ENCODE measurements at regions not wholly inside any gene's neighbourhood (a gene's known extent, or its start where the extent isn't known, plus 50 kb on each side); places are given as distances from the start of the nearest gene placed in this dataset.

DNA sequence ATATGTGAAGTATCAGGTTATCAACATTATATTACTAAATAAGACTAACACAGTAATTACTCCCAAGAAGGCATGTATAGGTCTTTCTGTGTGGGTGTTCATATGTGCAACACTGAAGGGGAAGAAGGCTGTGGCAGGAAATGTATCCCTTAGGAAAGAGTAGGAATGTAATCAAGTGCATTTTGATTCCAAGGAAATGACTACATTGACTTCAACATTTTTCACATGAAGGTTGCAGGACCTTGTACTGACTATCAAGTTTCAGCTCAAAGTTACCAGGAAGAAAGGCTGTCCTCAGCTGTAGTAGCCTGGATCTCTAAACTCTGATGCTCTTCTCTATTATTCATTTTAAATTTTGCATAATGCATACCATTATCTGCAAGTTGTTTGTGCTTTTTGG lies 680.8 kb downstream of the NYAP2 start:
- DNase-seq (ENCODE audit: low read depth): peak; percentile 34

DNA sequence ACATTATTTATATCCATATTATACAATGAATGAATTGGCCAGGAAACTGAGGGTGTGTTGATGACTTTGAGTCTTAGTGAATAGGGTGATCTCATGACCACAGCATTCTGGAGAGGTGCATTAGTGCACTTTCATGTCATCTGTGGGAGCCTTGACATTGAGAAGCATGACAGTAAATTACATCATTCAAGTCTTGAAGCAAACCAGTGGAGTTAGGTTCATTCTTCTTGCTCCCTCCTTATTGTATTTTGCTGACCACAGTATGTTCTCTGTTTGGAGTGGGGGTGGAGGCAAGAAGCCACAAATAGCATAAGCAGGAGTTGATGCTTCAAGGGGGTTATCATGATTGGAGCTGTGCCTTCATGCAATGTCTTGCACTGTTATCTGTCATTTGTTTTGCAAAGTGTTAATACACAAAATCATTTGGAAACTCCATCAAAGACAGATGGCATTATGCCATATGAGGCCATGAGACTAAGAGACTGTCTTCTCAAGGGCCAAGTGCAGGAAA lies 680.2 kb downstream of the NYAP2 start:
- peak; percentile 95 for DNase-seq (ENCODE audit: low read depth)

DNA sequence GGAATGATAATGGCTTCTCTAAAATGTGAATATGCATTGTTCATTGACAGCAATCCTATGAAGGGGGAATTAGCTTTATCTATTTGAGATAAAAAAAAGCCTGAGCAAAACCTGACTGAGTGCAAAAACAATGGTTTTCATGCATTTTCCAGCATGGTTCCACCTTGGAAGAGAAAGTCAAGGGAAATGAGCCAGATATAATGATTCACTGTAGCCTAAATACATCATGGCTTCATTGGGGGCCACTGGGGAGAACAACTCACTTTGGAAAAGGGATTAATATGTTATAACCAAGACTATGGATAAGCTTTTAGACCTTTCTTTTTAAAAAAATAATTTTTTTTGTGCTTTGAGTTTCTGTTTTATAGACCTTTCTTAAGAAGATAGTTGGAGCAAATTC lies 679.7 kb downstream of the NYAP2 start:
- DNase-seq (ENCODE audit: low read depth): no peak

DNA sequence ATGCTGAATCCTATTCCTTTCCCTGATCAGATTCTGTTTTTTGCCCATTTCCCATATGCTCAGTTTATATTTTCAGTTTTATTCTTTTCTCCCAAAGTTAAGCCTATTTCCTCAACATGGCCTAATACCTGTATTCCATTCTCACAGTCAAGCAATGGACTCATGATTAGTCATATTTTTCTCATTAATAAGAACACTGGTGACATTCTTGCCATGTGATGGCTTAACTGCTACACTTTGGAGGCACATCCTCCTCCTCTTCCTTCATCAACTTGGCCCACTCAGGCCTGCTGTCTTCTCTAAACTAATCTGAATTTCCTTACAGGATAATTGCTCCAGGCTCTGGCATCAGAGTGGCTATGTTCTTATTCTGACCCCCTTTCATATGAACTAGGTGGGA lies 679.2 kb downstream of the NYAP2 start:
- DNase-seq (ENCODE audit: low read depth): peak; percentile 23

DNA sequence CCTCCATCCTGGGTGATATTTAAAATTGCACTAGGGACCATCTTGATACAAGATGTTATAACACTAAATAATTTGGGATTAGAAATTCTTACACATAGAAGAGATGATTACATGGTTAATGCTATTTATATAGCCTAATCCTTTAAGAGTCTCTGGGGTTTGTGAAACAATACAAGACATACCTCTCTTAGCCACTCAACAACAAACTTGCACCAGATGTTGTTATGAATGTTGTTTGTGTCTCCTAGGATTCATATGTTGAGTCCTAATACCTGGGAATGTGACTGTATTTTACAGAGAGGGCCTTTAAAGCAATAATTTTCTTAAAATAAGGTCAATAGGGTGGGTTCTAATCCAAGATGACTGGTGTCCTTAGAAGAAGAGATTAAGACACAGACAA lies 678.3 kb downstream of the NYAP2 start:
- DNase-seq (ENCODE audit: low read depth): no peak

DNA sequence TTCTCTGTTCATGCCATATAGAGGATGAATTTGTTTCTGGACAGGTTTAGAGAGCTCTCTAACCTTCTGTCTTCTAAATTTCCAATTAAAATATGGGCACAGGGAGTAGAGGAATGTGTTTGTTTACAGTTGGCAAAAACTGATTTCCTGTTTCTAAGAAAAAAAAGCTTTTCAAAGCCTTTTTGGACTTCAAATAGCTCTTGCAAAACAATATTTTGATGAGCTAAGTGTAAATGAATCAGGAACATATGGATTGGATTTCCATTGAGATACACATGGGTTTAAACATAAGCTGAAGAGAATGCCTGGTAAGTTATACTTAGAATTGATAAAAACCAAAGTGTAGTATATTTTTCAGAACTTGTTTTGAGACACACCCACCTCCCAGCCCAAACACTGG lies 677.5 kb downstream of the NYAP2 start:
- DNase-seq (ENCODE audit: low read depth): no peak

DNA sequence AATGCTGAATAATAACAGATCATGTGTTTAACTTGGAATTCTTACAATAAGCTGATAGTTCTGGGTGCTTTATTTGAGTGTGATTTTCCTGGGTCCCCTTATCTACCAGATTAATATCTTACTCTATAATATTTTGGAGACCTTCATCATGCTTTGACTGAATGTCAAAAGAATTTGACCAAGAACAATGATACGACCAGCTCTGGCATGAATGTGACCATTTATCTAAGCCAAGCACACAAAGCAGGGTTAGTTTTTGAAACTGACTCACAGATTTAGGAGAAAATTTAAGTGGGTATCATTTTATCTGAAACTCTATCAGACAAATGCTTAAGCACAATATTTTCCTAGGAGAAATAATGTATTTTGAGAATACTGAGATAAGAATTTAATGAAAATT lies 677.0 kb downstream of the NYAP2 start:
- no peak for DNase-seq (ENCODE audit: low read depth)

DNA sequence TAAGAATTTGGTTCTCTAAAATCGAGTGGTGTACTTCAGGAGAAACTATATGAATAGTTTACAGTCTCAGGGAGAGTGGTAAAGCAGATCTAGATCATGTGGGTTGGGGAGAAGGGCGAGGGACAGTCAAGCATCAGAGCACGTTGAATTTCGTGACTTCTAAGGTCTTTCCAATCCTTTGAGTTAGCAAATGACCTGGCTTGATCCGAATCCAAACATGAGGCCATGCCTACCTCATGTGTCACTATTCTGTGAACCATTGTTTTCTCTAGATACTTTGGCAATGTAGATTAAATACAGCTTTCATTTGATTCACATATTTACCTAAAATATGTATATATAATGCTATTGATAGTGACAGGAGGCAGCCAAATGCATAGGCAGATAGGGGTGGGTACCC lies 674.9 kb downstream of the NYAP2 start:
- no peak for DNase-seq (ENCODE audit: low read depth)

DNA sequence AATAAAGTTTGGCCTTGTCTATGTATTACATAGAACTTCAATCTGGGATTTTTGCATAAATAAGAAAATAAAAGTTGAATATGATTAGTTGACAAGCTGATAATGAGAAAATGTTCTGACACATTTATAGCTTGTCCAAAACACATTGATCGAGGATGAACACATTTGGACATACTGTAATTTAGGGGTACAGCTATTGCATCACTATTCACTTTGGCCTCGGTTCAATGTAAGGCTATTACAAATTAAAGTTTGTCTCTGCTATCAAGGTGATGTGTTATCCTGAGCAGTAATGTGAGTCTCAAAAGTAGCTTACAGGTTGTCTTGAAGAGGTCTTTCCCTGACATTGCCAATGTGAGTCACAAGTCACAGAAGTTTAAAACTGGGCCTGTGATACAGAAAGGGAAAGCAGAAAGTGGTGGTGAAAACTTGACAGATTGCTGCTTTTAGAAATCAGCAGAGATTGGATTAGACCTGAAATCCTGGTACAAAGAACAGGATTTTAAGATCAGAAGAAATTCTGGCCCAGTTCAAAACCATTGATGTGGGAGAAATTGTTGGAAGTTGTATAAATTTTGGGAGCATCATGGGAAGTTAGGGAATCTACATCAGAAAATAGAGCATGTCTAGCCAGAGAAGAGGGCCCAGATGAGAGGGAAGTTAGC lies 674.1 kb downstream of the NYAP2 start:
- no peak for DNase-seq (ENCODE audit: low read depth)

DNA sequence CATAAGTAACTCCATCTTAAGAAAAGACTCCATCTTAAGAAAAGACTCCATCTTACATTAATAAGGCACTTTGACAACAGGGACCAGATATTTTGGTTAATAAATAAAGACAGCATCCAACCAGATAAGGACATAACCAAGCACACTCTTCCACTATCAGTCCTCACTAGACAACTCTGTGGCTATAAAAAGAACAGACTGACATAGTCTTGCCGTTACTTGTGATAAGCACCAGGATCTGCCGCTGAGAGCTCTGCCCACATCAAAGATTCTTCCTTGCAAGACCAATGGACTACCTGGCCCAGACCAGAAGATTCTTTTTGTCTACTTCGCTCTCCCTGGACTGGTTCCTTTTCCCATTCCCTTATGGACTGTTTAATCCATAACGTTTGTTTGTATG lies 667.4 kb downstream of the NYAP2 start:
- DNase-seq (ENCODE audit: low read depth): no peak

DNA sequence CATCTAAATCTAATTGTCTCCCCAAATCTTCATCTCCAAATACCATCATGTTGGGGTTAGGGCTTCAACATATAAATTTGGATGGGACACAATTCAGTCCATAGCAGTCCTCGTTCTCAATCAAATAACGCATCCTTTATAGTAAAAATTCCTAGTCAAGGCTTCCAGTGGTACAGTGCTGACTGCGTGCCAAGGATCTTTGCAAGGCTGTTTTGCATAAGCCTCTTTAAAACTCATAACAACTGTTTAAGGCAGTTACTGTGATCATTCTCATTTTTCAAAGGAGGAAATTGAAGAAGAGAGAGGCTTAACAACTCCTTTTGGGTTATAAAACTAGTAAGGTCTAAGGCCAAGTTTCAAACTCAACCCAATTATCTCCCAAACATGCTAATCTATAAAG lies 666.9 kb downstream of the NYAP2 start:
- no peak for DNase-seq (ENCODE audit: low read depth)

DNA sequence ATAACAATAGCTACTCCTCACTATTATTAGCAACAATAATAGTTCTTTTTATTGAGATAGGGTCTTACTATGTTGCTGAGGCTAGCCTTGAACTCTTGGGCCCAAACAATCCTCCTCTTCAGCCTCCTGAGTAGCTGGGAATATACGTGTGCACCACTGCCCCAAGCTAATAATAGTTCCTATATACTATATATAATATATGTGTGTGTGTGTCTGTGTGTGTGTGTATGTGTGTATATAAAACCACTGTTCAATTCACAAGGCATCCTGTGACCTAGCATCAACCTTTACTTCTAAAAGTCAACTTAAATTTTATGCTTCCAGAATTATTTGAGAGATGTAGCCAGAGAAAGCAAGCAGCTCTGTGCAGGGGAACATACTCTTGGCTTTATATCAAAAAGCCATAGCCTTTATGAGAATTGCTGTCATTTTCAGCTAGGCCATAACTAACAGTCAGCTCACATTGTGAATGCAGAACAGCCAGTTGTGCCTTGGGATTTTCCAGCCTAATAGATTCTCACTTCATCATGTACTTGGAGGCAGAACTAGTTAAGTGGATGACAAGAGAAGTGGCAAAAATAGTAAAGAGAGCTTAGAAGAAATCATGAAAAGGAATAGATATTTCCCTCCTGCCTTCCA lies 665.5 kb downstream of the NYAP2 start:
- no peak for DNase-seq (ENCODE audit: low read depth)

DNA sequence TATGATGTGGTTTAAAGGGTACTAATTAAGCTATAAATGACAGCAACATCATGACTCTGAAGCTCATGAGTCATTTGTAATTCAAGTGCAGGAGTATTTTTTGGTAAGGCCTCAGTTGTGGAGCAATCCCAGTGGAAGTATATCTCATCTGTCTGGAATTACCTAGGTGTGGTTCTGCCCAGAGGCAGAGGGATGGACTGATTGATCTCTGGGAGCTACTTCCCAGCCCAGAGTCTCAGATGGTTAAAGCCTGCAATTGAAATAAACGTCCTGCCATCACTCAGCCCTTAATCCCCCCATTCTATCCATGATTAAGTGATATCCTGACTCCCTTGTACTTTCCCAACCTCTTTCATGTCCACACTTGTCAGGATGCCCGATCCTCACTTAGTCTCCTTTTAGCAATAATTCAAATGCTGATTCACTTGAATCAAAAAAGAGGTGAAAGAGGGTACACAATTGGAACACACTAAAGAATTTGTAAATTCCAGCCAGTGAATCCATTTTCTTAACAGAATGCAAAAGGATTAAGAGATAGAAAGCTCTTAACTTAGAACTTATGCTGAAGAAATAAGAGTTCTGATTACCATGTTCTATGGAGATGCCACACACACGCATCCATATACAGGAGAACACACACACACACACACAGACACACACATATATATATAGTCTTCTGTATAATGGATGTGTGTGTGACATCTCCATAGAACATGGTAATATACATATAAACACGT lies 664.4 kb downstream of the NYAP2 start:
- DNase-seq (ENCODE audit: low read depth): peak; percentile 78

DNA sequence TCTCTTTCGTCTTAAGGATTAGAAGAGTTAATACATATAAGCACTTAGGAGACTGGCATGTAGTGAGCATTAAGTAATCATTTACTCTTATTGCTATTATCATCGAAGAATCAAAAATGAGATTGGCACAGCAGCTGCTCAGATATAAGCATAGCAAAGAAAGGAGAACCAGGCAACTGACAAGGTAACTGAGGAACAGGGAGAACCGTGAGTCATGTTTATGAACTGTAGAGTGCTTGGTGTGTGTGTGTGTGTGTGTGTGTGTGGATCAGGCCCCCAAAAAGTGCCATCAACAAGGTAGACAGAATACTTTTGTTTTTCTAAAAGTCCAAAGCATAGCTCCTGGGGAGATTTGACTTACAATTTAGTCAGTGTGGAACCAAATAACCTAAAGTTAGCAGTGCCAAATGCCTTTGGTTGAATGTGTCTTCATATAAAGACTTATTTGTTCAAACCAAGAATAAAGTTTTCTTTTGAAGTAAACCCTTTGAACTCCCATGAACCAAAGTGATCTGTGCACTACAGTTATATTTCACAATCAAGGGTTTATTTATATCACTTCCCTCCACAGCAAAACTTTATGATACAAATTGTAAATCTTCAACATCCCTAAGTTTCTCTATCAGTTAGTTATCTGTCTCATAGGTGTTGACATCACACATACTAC lies 660.6 kb downstream of the NYAP2 start:
- no peak for DNase-seq (ENCODE audit: low read depth)

DNA sequence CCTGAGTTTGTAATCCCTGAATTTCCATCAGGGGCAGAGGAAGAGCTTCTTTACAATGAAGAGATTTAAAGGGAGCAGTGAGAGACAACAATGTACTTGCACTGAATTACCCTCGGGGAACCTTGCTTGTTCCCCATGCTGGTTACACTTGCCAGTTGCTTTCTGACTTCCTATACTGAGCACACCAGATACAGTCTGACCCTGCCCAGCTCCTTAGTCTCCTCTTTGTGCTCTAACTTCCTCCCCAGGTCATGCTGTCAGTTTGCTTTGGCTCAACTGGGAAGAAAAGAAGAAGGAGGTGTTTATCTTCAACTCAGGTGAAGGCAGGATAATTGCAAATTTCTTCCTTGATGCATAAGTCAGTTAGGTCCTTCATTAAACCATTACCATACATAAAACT lies 658.4 kb downstream of the NYAP2 start:
- DNase-seq (ENCODE audit: low read depth): no peak

DNA sequence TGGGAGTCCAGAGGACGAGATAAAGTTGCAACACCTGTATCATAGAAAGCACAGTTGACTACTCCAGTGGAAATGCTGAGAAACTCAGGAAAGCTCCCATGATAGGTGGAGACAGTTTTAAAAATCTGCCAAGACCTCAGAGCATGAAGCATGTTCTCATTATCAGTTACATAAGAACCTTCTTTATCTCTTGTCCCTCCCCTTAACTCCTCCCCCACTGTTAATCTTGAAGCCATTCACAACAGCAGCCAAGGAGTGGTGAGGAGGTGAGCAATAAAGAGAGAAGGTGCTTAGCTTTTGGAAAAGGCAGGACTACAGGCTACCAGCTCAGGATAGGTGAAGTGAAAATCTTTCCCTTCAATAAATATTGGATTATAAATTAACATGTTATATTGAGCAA lies 657.9 kb downstream of the NYAP2 start:
- DNase-seq (ENCODE audit: low read depth): no peak

DNA sequence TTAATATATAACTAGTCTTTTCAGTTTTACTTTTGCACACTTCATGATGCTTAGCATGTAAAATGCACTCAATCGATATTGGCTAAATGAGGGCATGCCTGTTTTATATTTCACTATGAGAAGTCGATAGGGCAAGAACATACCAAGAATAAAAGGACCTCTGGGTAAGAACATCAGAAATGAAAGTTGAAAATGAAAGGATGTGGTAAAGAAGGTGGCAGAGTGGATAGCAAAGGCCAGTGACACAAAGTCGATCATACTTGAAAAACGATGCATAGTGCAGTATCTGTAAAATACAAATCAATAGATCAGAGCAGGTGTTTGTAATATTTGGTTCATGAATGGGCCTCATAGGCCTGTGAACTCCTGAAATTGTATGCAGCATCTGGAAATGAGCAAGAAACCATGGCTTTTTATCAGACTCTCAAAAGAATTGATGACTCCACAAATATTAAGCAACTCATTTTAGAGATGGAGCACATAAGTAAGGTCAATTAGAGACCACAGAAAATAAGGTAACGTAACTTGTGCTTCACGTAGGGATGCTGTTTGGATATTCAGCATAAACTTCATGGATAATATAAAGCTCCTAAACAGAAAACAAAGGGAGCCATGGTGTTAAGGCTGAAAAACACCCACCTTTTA lies 653.4 kb downstream of the NYAP2 start:
- DNase-seq (ENCODE audit: low read depth): no peak

DNA sequence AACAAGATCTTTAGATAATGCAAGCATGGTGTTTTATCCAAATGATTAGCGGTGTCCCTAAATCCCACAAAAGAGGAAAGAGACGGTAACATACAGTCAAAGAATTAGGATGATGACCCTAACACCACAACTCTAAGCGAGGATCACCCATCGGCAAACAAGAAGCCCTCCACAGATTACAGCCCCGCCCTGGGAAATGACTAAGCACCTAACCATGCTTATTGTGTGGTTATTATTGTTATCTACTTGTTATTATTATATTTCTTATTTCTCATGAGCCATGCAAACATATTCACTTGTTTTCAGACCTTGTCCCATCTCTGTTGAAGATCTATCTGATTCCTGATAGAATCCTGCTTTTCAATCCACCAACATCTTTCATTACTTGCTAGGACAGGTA lies 651.3 kb downstream of the NYAP2 start:
- no peak for DNase-seq (ENCODE audit: low read depth)

DNA sequence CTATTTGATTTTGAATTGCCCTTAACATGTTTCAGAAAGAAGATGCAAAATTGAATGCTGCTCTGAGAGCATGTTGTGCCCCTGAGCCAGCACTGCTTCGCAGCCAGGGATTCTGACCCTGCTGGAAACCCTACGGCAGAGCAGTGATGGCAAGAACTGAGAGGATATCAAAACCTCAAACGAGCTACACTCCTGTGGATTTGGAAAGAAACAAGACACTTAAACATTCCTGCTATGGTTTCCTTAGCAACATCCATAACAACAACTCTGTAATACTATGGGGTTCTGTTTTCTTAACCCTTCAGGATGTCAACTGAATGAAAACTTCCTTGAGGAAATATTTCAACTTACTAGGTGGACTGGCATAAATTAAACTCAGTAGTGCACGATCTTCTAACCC lies 649.1 kb downstream of the NYAP2 start:
- peak; percentile 95 for DNase-seq (ENCODE audit: low read depth)

DNA sequence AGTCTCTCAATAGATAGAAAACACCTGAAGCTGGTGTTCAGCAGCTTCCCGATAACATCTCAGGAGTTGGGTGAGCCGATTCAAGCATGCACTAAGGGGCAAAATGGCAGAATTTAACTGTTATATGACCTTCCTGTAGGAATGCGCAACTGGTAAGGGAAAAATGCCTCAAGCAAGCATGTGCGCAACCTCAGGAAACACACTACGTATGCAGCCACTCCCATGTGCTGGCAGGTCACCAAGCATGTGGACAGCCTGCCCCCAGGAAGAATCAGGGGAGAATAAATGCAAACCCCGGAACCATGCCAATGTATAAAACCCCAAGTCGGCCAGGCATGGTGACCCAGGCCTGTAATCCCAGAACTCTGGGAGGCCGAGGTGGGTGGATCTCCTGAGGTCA lies 645.6 kb downstream of the NYAP2 start:
- no peak for DNase-seq (ENCODE audit: low read depth)

DNA sequence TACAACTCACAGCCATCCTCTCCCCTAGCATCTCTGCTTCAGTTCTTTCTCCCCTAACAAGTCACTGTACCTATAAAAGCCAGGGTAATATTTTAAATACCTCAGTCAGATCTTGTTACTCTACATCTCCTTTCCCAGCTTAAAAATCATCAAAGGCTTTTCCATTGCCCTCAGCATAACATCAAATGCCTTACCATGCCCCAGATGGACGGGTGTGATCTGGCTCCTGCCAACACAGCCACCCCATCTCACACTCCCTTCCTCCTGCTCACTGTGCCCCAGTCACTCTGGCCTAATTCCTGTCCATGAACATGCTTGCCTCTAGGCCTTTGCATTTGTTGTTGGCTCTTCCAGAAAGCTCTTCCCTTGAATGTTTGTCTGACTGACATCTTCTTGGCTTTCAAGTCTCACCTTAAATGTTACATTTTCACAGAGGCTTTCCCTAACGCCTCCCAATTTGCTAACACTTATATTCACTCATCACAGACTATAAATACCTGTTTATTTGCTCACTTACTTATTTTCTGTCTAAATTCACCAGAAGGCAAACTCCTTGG lies 640.9 kb downstream of the NYAP2 start:
- DNase-seq (ENCODE audit: low read depth): no peak

DNA sequence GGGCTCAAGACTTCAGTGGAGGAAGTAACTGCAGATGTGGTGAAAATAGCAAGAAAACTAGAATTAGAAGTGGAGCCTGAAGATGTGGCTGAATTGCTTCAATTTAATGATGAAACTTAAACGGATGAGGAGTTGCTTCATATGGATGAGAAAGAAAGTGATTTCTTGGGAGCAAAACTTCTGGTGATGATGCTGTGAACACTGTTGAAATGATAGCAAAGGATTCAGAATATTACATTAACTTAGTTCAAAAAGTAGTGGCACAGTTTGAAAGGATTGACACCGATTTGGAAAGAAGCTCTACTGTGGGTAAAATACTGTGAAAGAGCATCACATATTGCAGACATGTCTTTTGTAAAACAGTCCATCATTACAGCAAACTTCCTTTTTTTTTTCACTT lies 638.0 kb downstream of the NYAP2 start:
- DNase-seq (ENCODE audit: low read depth): no peak
